ENCODE measurements at regions not wholly inside any gene's neighbourhood (a gene's known extent, or its start where the extent isn't known, plus 50 kb on each side); places are given as distances from the start of the nearest gene placed in this dataset.

DNA sequence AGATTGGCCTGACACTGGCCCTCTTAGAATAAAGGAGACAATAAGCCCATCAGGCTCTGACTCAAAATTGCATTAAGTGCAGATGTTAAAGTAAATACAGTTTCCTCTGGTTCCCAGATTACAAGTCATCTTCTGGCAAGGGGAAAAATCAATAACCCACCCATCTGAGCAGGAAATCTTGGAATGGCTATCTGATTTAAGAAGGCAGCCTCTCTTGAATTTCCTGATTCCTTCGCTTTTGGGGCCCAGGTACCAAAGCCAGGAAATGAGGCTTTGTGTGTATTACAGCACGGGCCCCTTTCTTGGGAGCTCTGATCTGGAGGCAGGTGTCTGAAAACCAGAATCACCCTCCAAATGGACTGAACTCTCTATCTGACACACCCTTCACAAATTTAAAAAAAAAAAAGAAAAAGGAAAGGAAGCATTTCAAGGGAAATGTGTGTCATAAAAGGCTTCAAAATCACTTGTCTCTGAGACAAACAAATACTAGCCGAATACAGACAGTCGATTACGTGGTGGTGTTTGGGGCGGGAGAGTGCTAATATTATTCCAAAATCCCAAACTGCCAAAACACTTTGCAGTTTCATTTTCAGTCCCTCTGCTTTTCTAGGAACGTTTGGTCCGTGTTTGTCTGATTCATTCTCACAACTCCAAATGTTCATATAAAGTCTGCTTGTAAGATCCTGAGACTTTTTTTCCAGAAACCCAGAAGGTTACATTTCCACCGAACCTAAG is 240.9 kb upstream of the CAMK1G start:
- H3K27ac Mint-ChIP-seq: no peak overlapping the region
- no peaks in the 10 kb centered on the region for H3K4me1 Mint-ChIP-seq
- no peak overlapping the region for H3K4me3 Mint-ChIP-seq
- Histone ChIP-seq H3K4me2 (replicated peaks; ENCODE audit: extremely low read depth, low read length, poor library complexity, severe bottlenecking) (no peak overlapping the region), H3K27me3 (ENCODE audit: control insufficient read depth in 2 of 2, insufficient read depth in 2 of 2, low read length in 2 of 2) (peaks cover 0 to 4% of the 10 kb centered on the region in 2 donors), H3K4me3 (replicated peaks in 1 of 3; ENCODE audit: low read depth in 2 of 3, low read length in 3 of 3) (no peak overlapping the region), H3K4me1 (ENCODE audit: control insufficient read depth in 1 of 2, insufficient read depth in 2 of 2, low read length in 2 of 2) (no peaks in the 10 kb centered on the region), H3K36me3 (replicated peaks in 1 of 2; ENCODE audit: control insufficient read depth in 1 of 2, insufficient read depth in 2 of 2, low read length in 2 of 2) (no peaks in the 10 kb centered on the region), H4K20me1 (ENCODE audit: insufficient read depth, low read length) (no peaks in the 10 kb centered on the region), H3K27ac (ENCODE audit: low read depth in 1 of 2, low read length in 2 of 2) (no peak overlapping the region), H3K9me3 (replicated peaks in 1 of 2; ENCODE audit: control insufficient read depth in 1 of 2, insufficient read depth in 1 of 2, low read length in 2 of 2) (no peaks in the 10 kb centered on the region), H2AFZ (ENCODE audit: insufficient read depth, low read depth, low read length, poor library complexity, severe bottlenecking) (no peak overlapping the region), H3K79me2 (ENCODE audit: insufficient read depth, low read length) (no peaks in the 10 kb centered on the region), H3K9ac (ENCODE audit: insufficient read depth, low read length, poor library complexity, severe bottlenecking) (no peak overlapping the region)
- H3K27me3 Mint-ChIP-seq (ENCODE audit: low read depth in 3 of 3): peaks cover 1 to 6% (median 2%) of the 10 kb centered on the region in 3 donors
- intact Hi-C loops (cut with micrococcal nuclease): no loop called here
- DNase-seq: no peak
- H3K9me3 Mint-ChIP-seq: peaks cover 0 to 7% (median 0%) of the 10 kb centered on the region in 7 donors
- no peaks in the 10 kb centered on the region for H3K36me3 Mint-ChIP-seq
- TF ChIP-seq, protein P1, sequence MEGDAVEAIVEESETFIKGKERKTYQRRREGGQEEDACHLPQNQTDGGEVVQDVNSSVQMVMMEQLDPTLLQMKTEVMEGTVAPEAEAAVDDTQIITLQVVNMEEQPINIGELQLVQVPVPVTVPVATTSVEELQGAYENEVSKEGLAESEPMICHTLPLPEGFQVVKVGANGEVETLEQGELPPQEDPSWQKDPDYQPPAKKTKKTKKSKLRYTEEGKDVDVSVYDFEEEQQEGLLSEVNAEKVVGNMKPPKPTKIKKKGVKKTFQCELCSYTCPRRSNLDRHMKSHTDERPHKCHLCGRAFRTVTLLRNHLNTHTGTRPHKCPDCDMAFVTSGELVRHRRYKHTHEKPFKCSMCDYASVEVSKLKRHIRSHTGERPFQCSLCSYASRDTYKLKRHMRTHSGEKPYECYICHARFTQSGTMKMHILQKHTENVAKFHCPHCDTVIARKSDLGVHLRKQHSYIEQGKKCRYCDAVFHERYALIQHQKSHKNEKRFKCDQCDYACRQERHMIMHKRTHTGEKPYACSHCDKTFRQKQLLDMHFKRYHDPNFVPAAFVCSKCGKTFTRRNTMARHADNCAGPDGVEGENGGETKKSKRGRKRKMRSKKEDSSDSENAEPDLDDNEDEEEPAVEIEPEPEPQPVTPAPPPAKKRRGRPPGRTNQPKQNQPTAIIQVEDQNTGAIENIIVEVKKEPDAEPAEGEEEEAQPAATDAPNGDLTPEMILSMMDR (IDR thresholded peaks at IDR 0.05): no peak
- WGBS (ENCODE audit: insufficient coverage): no CpG with 5 or more reads among the region's 9 CpGs

DNA sequence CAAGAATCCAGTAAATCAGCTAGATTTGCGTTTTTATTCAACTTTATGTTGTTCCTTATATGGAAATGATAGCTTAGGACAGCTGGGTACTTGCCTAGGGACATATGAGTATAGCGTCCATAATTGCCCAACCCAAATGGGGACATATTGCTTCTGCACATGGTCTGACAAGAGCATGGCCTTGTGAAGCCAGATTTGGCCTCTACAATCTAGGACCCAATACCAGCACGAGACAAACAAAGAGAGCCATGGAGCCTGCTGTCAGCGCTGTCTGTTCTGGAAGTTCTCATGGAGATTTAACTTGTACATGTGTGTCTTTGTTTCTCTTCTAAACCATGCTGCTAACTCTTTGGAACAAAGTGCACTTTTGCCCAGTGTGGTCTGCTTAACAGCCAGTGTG is 240.0 kb upstream of the CAMK1G start:
- no peaks in the 10 kb centered on the region for H3K9me3 ChIP-seq (replicated peaks in 1 of 2; ENCODE audit: control insufficient read depth in 1 of 2, insufficient read depth in 1 of 2, low read length in 2 of 2)
- H3K4me3 ChIP-seq (replicated peaks in 1 of 3; ENCODE audit: low read depth in 2 of 3, low read length in 3 of 3): no peak overlapping the region
- no peak overlapping the region for H2AFZ ChIP-seq (ENCODE audit: insufficient read depth, low read depth, low read length, poor library complexity, severe bottlenecking)
- Mint-ChIP-seq H3K9me3 (peaks cover 0 to 7% (median 0%) of the 10 kb centered on the region in 7 donors), H3K4me3 (no peak overlapping the region), H3K4me1 (no peaks in the 10 kb centered on the region), H3K27me3 (ENCODE audit: low read depth in 3 of 3) (peaks cover 1 to 4% (median 2%) of the 10 kb centered on the region in 3 donors), H3K27ac (no peak overlapping the region), H3K36me3 (no peaks in the 10 kb centered on the region)
- H3K27ac ChIP-seq (ENCODE audit: low read depth in 1 of 2, low read length in 2 of 2): no peak overlapping the region
- DNase-seq: no peak
- no peaks in the 10 kb centered on the region for H4K20me1 ChIP-seq (ENCODE audit: insufficient read depth, low read length)
- H3K4me1 ChIP-seq (ENCODE audit: control insufficient read depth in 1 of 2, insufficient read depth in 2 of 2, low read length in 2 of 2): no peaks in the 10 kb centered on the region
- 96% methylated on average over 3 of the region's 4 CpGs for WGBS (ENCODE audit: insufficient coverage)
- H3K4me2 ChIP-seq (replicated peaks; ENCODE audit: extremely low read depth, low read length, poor library complexity, severe bottlenecking): no peak overlapping the region
- no peaks in the 10 kb centered on the region for H3K79me2 ChIP-seq (ENCODE audit: insufficient read depth, low read length)
- no peaks in the 10 kb centered on the region for H3K36me3 ChIP-seq (replicated peaks in 1 of 2; ENCODE audit: control insufficient read depth in 1 of 2, insufficient read depth in 2 of 2, low read length in 2 of 2)
- no peaks in the 10 kb centered on the region for H3K27me3 ChIP-seq (ENCODE audit: control insufficient read depth in 2 of 2, insufficient read depth in 2 of 2, low read length in 2 of 2)
- H3K9ac ChIP-seq (ENCODE audit: insufficient read depth, low read length, poor library complexity, severe bottlenecking): no peak overlapping the region
- intact Hi-C loops (cut with micrococcal nuclease): no loop called here
- TF ChIP-seq, protein P1 (IDR thresholded peaks at IDR 0.05): no peak
